ENCODE measurements at regions not wholly inside any gene's neighbourhood (a gene's known extent, or its start where the extent isn't known, plus 50 kb on each side); places are given as distances from the start of the nearest gene placed in this dataset.

GRCh38 chr5:106880656-106881055 lies 790.1 kb downstream of the EFNA5 start:
- TF ChIP-seq CTCF (conservative IDR thresholded peaks at IDR 0.05) = no peak
- no peak overlapping the region for H3K27ac ChIP-seq

- no peak for TF ChIP-seq CTCF (conservative IDR thresholded peaks at IDR 0.05)
These were observed 792.9 kb downstream of the EFNA5 start for GRCh38 chr5:106877881-106878280.

GRCh38 chr5:106876665-106877194 lies 794.0 kb downstream of the EFNA5 start:
- H3K27ac ChIP-seq = no peak overlapping the region
- no peak for TF ChIP-seq CTCF (conservative IDR thresholded peaks at IDR 0.05)

More at GRCh38 chr5:106877881-106878280, 792.9 kb downstream of the EFNA5 start:
- H3K27ac ChIP-seq = no peak overlapping the region

GRCh38 chr5:106876298-106876622 lies 794.5 kb downstream of the EFNA5 start:
- H3K27ac ChIP-seq = no peak overlapping the region
- no peak for TF ChIP-seq CTCF (conservative IDR thresholded peaks at IDR 0.05)

GRCh38 chr5:106875591-106876297 lies 795.0 kb downstream of the EFNA5 start:
- no peak overlapping the region for H3K27ac ChIP-seq
- TF ChIP-seq CTCF (conservative IDR thresholded peaks at IDR 0.05) = peak; percentile 86

GRCh38 chr5:106874974-106875373 lies 795.8 kb downstream of the EFNA5 start:
- no peak overlapping the region for H3K27ac ChIP-seq
- TF ChIP-seq CTCF (conservative IDR thresholded peaks at IDR 0.05) = no peak

- no peak for TF ChIP-seq CTCF (conservative IDR thresholded peaks at IDR 0.05)
- H3K27ac ChIP-seq = no peak overlapping the region
These were observed 796.2 kb downstream of the EFNA5 start for GRCh38 chr5:106874531-106874930.

Data from VCaP (cell line).